PC-9 (cell line): ENCODE measurements at regions not wholly inside any gene's neighbourhood (a gene's known extent, or its start where the extent isn't known, plus 50 kb on each side); places are given as distances from the start of the nearest gene placed in this dataset.

Source experiments
- BruUV-seq: library from RNA; stranded (reverse); fragments of 400-500 nt; replicated peaks from 2 replicates; lab custom pipeline; 2021; lab: Mats Ljungman, UMichigan
- CTCF ChIA-PET: fragments of 300-600 bp; sonication (Branson Sonifier 250); formaldehyde crosslinking; loops from one replicate; lab custom pipeline; 2022; ENCODE audit warnings: antibody characterized with exemption; lab: Charles Lee
- POLR2A ChIA-PET: fragments of 300-600 bp; sonication (Branson Sonifier 250); formaldehyde crosslinking; loops from one replicate; lab custom pipeline; 2022; ENCODE audit warnings: antibody characterized with exemption; ENCODE audit not compliant: unreplicated experiment; lab: Charles Lee
- DNase-seq, 2 experiments: peaks; one replicate each; pipeline versions ENCODE4 v3.0.0 to v3.0.0-alpha.2; 2015 to 2022; ENCODE audit warnings: mixed read lengths in 1 of 2
- H2AFZ ChIP-seq: fragments of 200-600 bp; sonication (generic); 2 replicates; pipeline ENCODE4 v1.8.1; 2017; ENCODE audit warnings: antibody characterized with exemption
- H3F3A ChIP-seq: fragments of 200-600 bp; sonication (generic); 2 replicates; pipeline ENCODE4 v1.8.1; 2017; ENCODE audit warnings: antibody characterized with exemption, mild to moderate bottlenecking, low read depth; ENCODE audit not compliant: insufficient read depth
- H3K27ac ChIP-seq: fragments of 200-600 bp; sonication (generic); 2 replicates; pipeline ENCODE4 v1.6.1; 2016; ENCODE audit warnings: mixed run types
- H3K27me3 ChIP-seq: fragments of 200-600 bp; sonication (generic); 2 replicates; pipeline ENCODE4 v1.6.1; 2016; ENCODE audit warnings: low read depth, mixed run types; ENCODE audit not compliant: insufficient read depth
- H3K36me3 ChIP-seq: fragments of 200-600 bp; sonication (generic); 2 replicates; pipeline ENCODE4 v1.6.1; 2016; ENCODE audit warnings: low read depth, mixed run types
- H3K4me1 ChIP-seq: fragments of 200-600 bp; sonication (generic); replicated peaks from 2 replicates; pipeline ENCODE4 v1.6.1; 2016; ENCODE audit warnings: mixed run types; ENCODE audit not compliant: insufficient read depth
- H3K4me2 ChIP-seq: fragments of 200-600 bp; sonication (generic); 2 replicates; pipeline ENCODE4 v1.6.1; 2017; ENCODE audit warnings: mixed run types
- H3K4me3 ChIP-seq: fragments of 200-600 bp; sonication (generic); 2 replicates; pipeline ENCODE4 v1.6.1; 2016; ENCODE audit warnings: mixed run types
- H3K79me2 ChIP-seq: fragments of 200-600 bp; sonication (generic); 2 replicates; pipeline ENCODE4 v1.6.1; 2017; ENCODE audit warnings: low read depth, mixed run types
- H3K9me2 ChIP-seq: fragments of 200-600 bp; sonication (generic); 2 replicates; pipeline ENCODE4 v1.8.1; 2017; ENCODE audit warnings: mild to moderate bottlenecking; ENCODE audit not compliant: insufficient read depth
- H3K9me3 ChIP-seq: fragments of 200-600 bp; sonication (generic); 2 replicates; pipeline ENCODE4 v1.8.1; 2016; ENCODE audit warnings: low read depth; ENCODE audit not compliant: insufficient read depth
- H4K20me1 ChIP-seq: fragments of 200-600 bp; sonication (generic); 2 replicates; pipeline ENCODE4 v1.8.1; 2017; ENCODE audit not compliant: insufficient read depth
- CTCF ChIP-seq: fragments of 200-600 bp; sonication (generic); conservative IDR thresholded peaks from 2 replicates; pipeline ENCODE4 v1.6.1; 2017; ENCODE audit warnings: mixed run types, antibody characterized with exemption, mild to moderate bottlenecking, moderate library complexity
- EZH2 ChIP-seq: fragments of 200-600 bp; sonication (generic); IDR thresholded peaks from 2 replicates; pipeline ENCODE4 v1.8.0; 2017; ENCODE audit warnings: antibody characterized with exemption, low read depth
- intact Hi-C: fragments of 100-400 bp; cut with micrococcal nuclease; formaldehyde crosslinking; loops from one replicate; pipeline ENCODE4 v1.10.0; 2022; ENCODE audit not compliant: unreplicated experiment

- Histone ChIP-seq H2AFZ (no peak overlapping the region), H3K36me3 (no peaks in the 10 kb centered on the region), H3F3A (no peaks in the 10 kb centered on the region), H3K4me2 (no peak overlapping the region), H4K20me1 (no peaks in the 10 kb centered on the region), H3K9me3 (no peaks in the 10 kb centered on the region), H3K79me2 (no peaks in the 10 kb centered on the region), H3K27ac (no peak overlapping the region), H3K9me2 (no peaks in the 10 kb centered on the region), H3K4me3 (no peak overlapping the region), H3K4me1 (peaks cover 6% of the 10 kb centered on the region; the same call in 1 of the 2 replicates), H3K27me3 (peaks cover 13% of the 10 kb centered on the region; the same call in 1 of the 2 replicates)
- no peak for DNase-seq
- intact Hi-C loops = no loop called here
- BruUV-seq = no TSS peak
- ChIA-PET POLR2A (no interaction called here), CTCF (no interaction called here)
- TF ChIP-seq EZH2 (no peak), CTCF (no peak)
Observed at GRCh38 chr11:50186146-50186545, 153.5 kb downstream of the OR4C45 start.

DNA sequence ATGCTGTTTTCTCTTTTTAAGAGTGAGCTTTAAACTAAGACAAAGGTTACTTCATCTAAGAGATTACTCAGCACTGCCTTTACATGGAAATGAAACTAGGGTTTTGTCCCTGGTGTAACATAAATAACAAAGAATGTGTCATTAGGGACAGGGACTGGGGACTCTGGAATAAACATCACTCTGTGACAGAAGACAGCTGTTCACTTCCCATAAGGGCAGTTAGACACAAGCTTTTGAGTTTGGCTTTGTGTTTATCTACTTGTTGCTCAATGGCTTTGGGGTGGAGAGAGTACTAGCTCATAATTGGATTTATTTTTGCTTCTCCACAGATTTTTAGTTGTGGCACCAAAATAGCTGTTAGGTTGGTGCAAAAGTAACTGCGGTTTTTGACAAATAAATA lies 154.5 kb downstream of the OR4C45 start:
- Histone ChIP-seq H3K9me3 (no peaks in the 10 kb centered on the region), H3K27ac (no peak overlapping the region), H3F3A (no peaks in the 10 kb centered on the region), H2AFZ (no peak overlapping the region), H3K4me2 (no peak overlapping the region), H3K9me2 (no peaks in the 10 kb centered on the region), H3K4me1 (peaks cover 6% of the 10 kb centered on the region; the same call in 1 of the 2 replicates), H4K20me1 (no peaks in the 10 kb centered on the region), H3K36me3 (no peaks in the 10 kb centered on the region), H3K4me3 (no peak overlapping the region), H3K27me3 (peaks cover 13% of the 10 kb centered on the region; the same call in 1 of the 2 replicates), H3K79me2 (no peaks in the 10 kb centered on the region)
- no peak for DNase-seq
- TF ChIP-seq EZH2 = no peak
- no peak for TF ChIP-seq CTCF
- ChIA-PET POLR2A (no interaction called here), CTCF (no interaction called here)
- intact Hi-C loops = no loop called here
- no TSS peak for BruUV-seq

DNA sequence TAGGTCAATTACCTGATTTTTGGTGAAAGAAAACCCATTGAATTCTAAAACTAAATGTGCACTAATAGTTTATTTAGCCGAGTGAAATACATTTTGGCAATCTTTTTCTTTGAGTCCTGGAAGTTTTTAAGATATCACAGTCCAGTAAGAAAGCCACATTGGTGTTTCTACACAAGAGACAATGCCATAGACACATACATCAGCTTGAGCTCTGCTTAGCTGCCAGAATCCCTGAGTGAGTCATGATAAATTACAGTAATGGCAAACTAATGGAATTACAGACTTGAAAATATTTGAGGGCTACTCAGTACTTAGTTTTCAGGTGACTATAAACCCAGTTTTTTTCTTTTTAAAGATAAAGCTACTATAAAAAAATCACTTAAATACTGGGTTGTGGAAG lies 155.4 kb downstream of the OR4C45 start:
- ChIA-PET POLR2A (no interaction called here), CTCF (no interaction called here)
- Histone ChIP-seq H3K4me2 (no peak overlapping the region), H3K27ac (no peak overlapping the region), H3K9me2 (no peaks in the 10 kb centered on the region), H3F3A (no peaks in the 10 kb centered on the region), H3K27me3 (peaks cover 8% of the 10 kb centered on the region; the same call in 1 of the 2 replicates), H2AFZ (no peak overlapping the region), H3K4me1 (peaks cover 6% of the 10 kb centered on the region; the same call in 1 of the 2 replicates), H3K79me2 (no peaks in the 10 kb centered on the region), H4K20me1 (no peaks in the 10 kb centered on the region), H3K36me3 (no peaks in the 10 kb centered on the region), H3K4me3 (no peak overlapping the region), H3K9me3 (no peaks in the 10 kb centered on the region)
- intact Hi-C loops = no loop called here
- no TSS peak for BruUV-seq
- no peak for DNase-seq
- TF ChIP-seq CTCF (no peak), EZH2 (no peak)
